SU-DHL-6 (cell line): ENCODE measurements at regions not wholly inside any gene's neighbourhood (a gene's known extent, or its start where the extent isn't known, plus 50 kb on each side); places are given as distances from the start of the nearest gene placed in this dataset.

Experiments
- H2AFZ ChIP-seq: fragments of 200-600 bp; sonication (generic); 2 replicates; pipeline ENCODE4 v1.6.1; 2014; ENCODE audit warnings: low read depth, mild to moderate bottlenecking, moderate library complexity, mixed read lengths, antibody characterized with exemption, low read length; ENCODE audit not compliant: severe bottlenecking
- H3F3A ChIP-seq: fragments of 200-600 bp; shearing (Covaris generic); 2 replicates; pipeline ENCODE4 v1.6.0; 2016; ENCODE audit warnings: antibody characterized with exemption, mild to moderate bottlenecking; ENCODE audit not compliant: insufficient read depth
- H3K27ac ChIP-seq: fragments of 200-600 bp; sonication (generic); 2 replicates; pipeline ENCODE4 v1.5.1; 2016; ENCODE audit warnings: low read depth, mild to moderate bottlenecking, low read length, moderate library complexity, mixed read lengths
- H3K27me3 ChIP-seq: fragments of 200-600 bp; sonication (generic), shearing (Covaris generic); 2 replicates; pipeline ENCODE4 v1.6.0; 2014; ENCODE audit warnings: mild to moderate bottlenecking, low read length
- H3K36me3 ChIP-seq: fragments of 200-600 bp; sonication (generic); 2 replicates; pipeline ENCODE4 v1.6.1; 2014; ENCODE audit warnings: mild to moderate bottlenecking, low read length, mixed read lengths
- H3K4me2 ChIP-seq: fragments of 300-600, 200-600 bp; shearing (Covaris generic), sonication (generic); 2 replicates; pipeline ENCODE4 v1.6.0; 2014; ENCODE audit warnings: low read length, low read depth, mild to moderate bottlenecking; ENCODE audit not compliant: poor library complexity, severe bottlenecking
- H3K4me3 ChIP-seq: fragments of 200-600 bp; sonication (generic); 2 replicates; pipeline ENCODE4 v1.5.1; 2014; ENCODE audit warnings: antibody characterized with exemption, low read length, mild to moderate bottlenecking, mixed read lengths; ENCODE audit not compliant: insufficient read depth, poor library complexity, severe bottlenecking
- H3K79me2 ChIP-seq: fragments of 200-600 bp; sonication (generic); 2 replicates; pipeline ENCODE4 v1.6.1; 2014; ENCODE audit warnings: mild to moderate bottlenecking, low read length, moderate library complexity; ENCODE audit not compliant: insufficient read depth
- H3K9ac ChIP-seq: fragments of 200-600 bp; sonication (generic); 2 replicates; pipeline ENCODE4 v1.7.0; 2014; ENCODE audit warnings: mild to moderate bottlenecking, low read length
- H3K9me2 ChIP-seq: fragments of 200-600 bp; sonication (generic); replicated peaks from 2 replicates; pipeline ENCODE4 v1.6.1; 2014; ENCODE audit warnings: low read length; ENCODE audit not compliant: insufficient read depth
- H3K9me3 ChIP-seq: fragments of 200-600 bp; sonication (generic); 2 replicates; pipeline ENCODE4 v1.6.1; 2014; ENCODE audit warnings: low read length, mixed read lengths; ENCODE audit not compliant: insufficient read depth
- H4K20me1 ChIP-seq: fragments of 200-600 bp; sonication (generic); 2 replicates; pipeline ENCODE4 v1.6.1; 2014; ENCODE audit warnings: low read depth, mild to moderate bottlenecking, antibody characterized with exemption, low read length, moderate library complexity, mixed read lengths
- EZH2phosphoT487 ChIP-seq: fragments of 200-600 bp; sonication (generic), shearing (Covaris generic); conservative IDR thresholded peaks from 2 replicates; pipeline ENCODE4 v1.6.1; 2018; ENCODE audit warnings: mild to moderate bottlenecking, antibody characterized with exemption, low read length, moderate library complexity, mixed read lengths
- TF ChIP-seq, protein P1 (sequence below): fragments of 200-600 bp; sonication (generic); IDR thresholded peaks from one replicate; pipeline ENCODE4 v1.5.1; 2017; ENCODE audit warnings: antibody characterized with exemption, mild to moderate bottlenecking, low read length, moderate library complexity; ENCODE audit not compliant: insufficient read depth, poor library complexity, severe bottlenecking

DNA sequence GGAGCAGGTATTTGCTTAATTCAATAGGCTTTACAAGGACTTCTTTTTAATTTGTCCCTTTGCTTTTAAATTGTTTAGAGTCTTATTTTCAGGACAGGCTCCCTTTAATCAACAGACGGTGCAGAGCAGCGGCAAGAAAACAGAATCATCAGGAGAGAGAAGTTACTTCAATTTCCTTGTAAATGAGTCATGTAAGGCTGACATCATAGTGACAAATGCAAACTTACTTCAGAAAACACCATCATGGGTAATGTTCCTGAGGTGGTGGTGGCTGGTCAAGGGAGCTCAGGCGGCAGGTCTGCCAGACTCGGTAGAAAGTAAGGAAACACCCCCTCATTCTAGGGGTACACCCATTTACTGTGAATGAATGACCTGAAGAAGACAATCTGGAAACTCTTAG lies 395.1 kb downstream of the FBXO15 start:
- Histone ChIP-seq H3K36me3 (no peaks in the 10 kb centered on the region), H3K4me3 (no peak overlapping the region), H3K9me3 (no peaks in the 10 kb centered on the region), H3K9me2 (no peaks in the 10 kb centered on the region), H3K9ac (no peak overlapping the region), H4K20me1 (no peaks in the 10 kb centered on the region), H3K4me2 (no peak overlapping the region), H3K27ac (no peak overlapping the region), H3K27me3 (no peaks in the 10 kb centered on the region), H3F3A (no peaks in the 10 kb centered on the region), H3K79me2 (no peaks in the 10 kb centered on the region), H2AFZ (no peak overlapping the region)
- TF ChIP-seq, protein P1, sequence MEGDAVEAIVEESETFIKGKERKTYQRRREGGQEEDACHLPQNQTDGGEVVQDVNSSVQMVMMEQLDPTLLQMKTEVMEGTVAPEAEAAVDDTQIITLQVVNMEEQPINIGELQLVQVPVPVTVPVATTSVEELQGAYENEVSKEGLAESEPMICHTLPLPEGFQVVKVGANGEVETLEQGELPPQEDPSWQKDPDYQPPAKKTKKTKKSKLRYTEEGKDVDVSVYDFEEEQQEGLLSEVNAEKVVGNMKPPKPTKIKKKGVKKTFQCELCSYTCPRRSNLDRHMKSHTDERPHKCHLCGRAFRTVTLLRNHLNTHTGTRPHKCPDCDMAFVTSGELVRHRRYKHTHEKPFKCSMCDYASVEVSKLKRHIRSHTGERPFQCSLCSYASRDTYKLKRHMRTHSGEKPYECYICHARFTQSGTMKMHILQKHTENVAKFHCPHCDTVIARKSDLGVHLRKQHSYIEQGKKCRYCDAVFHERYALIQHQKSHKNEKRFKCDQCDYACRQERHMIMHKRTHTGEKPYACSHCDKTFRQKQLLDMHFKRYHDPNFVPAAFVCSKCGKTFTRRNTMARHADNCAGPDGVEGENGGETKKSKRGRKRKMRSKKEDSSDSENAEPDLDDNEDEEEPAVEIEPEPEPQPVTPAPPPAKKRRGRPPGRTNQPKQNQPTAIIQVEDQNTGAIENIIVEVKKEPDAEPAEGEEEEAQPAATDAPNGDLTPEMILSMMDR, result no peak
- no peak for TF ChIP-seq EZH2phosphoT487

DNA sequence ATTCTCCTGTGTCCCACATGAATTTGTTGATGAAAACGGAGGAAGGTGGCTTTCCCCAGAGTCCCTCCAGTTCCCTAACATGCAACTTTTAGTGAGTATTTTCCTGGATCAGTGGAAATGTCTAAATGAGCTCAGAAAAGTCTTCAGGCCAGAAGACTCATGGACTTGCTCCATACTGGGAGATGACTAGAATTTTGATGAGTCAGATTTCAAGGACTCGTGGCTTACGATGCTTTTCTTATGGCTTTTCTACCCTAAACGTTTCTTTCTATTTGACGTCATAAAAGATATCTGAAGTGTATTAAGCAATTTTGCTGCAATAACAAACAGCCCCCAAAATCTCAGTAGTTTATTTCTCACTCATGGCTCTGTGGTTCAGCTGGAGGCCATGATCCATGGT lies 397.6 kb downstream of the FBXO15 start:
- no peak overlapping the region for H3K4me3 ChIP-seq
- TF ChIP-seq, protein P1, result no peak
- no peak for TF ChIP-seq EZH2phosphoT487
- no peaks in the 10 kb centered on the region for H3K27me3 ChIP-seq
- no peaks in the 10 kb centered on the region for H3K36me3 ChIP-seq
- no peaks in the 10 kb centered on the region for H3K79me2 ChIP-seq
- no peak overlapping the region for H3K27ac ChIP-seq
- no peak overlapping the region for H3K9ac ChIP-seq
- H3F3A ChIP-seq, result no peaks in the 10 kb centered on the region
- H2AFZ ChIP-seq, result no peak overlapping the region
- H3K4me2 ChIP-seq, result no peak overlapping the region
- no peaks in the 10 kb centered on the region for H3K9me3 ChIP-seq
- no peaks in the 10 kb centered on the region for H4K20me1 ChIP-seq
- H3K9me2 ChIP-seq, result no peaks in the 10 kb centered on the region

DNA sequence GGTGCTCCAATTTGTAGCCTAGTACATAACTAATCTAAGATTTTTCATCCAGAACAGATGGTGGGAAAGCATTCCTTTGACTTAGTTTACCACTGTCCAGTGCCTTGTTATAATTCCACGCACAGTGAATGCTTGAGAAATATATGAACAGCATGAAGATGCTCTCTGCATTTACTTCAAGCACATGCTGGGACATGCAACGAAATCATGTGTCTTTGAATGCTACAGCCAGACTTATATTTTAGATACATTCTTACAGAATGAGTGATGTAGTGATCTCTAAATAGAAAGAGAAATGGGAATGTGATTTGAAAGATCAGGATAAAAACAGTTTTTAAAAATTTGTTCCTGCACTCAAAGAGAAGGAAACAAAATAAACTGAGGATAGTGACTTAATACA lies 398.3 kb downstream of the FBXO15 start:
- no peaks in the 10 kb centered on the region for H3K9me2 ChIP-seq
- no peaks in the 10 kb centered on the region for H3K27me3 ChIP-seq
- H3K9me3 ChIP-seq, result no peaks in the 10 kb centered on the region
- TF ChIP-seq EZH2phosphoT487, result no peak
- no peaks in the 10 kb centered on the region for H3K36me3 ChIP-seq
- H2AFZ ChIP-seq, result no peak overlapping the region
- H4K20me1 ChIP-seq, result no peaks in the 10 kb centered on the region
- H3K9ac ChIP-seq, result no peak overlapping the region
- H3K4me3 ChIP-seq, result no peak overlapping the region
- H3F3A ChIP-seq, result no peaks in the 10 kb centered on the region
- no peaks in the 10 kb centered on the region for H3K79me2 ChIP-seq
- no peak overlapping the region for H3K4me2 ChIP-seq
- H3K27ac ChIP-seq, result no peak overlapping the region

DNA sequence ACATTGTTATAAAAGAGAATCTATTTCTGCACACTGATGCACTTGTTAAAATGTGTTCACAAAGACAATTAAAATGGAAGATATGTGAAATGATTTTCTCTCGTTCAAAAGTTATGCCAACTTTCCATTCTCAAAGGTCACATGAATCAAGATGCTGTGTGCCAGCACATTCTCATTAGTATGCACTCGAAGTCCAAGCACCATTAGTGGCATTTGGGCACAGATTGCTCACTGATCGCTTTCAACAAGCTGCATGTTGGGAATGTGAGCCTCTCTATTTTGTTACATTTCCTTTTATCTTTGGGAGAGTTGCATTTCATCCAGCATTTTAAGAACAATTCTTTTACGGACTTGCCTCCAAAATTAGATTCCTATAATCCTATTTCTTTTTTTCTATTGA lies 398.9 kb downstream of the FBXO15 start:
- TF ChIP-seq EZH2phosphoT487, result no peak
- TF ChIP-seq, protein P1, result no peak
- Histone ChIP-seq H2AFZ (no peak overlapping the region), H3K27ac (no peak overlapping the region), H3K9me2 (no peaks in the 10 kb centered on the region), H3F3A (no peaks in the 10 kb centered on the region), H3K4me3 (no peak overlapping the region), H3K9me3 (no peaks in the 10 kb centered on the region), H3K4me2 (no peak overlapping the region), H3K36me3 (no peaks in the 10 kb centered on the region), H3K27me3 (no peaks in the 10 kb centered on the region), H3K9ac (no peak overlapping the region), H4K20me1 (no peaks in the 10 kb centered on the region), H3K79me2 (no peaks in the 10 kb centered on the region)
